ENCODE measurements at regions not wholly inside any gene's neighbourhood (a gene's known extent, or its start where the extent isn't known, plus 50 kb on each side); places are given as distances from the start of the nearest gene placed in this dataset.

GRCh38 chr3:73680391-73681095 is 55.8 kb upstream of the PDZRN3 start:
- TF ChIP-seq CTCF (IDR thresholded peaks at IDR 0.05; ENCODE audit: control extremely low read depth, extremely low read depth, low read depth, missing control alignments): no peak
- DNase-seq (ENCODE audit: extremely low spot score): no peak
- CTCF ChIA-PET: interaction anchor here (1.6 kb wide), 1 partner anchor 9 kb away, joined by 5 read pairs; no protein-coding TSS in a partner anchor
- POLR2A ChIA-PET: no interaction called here

DNA sequence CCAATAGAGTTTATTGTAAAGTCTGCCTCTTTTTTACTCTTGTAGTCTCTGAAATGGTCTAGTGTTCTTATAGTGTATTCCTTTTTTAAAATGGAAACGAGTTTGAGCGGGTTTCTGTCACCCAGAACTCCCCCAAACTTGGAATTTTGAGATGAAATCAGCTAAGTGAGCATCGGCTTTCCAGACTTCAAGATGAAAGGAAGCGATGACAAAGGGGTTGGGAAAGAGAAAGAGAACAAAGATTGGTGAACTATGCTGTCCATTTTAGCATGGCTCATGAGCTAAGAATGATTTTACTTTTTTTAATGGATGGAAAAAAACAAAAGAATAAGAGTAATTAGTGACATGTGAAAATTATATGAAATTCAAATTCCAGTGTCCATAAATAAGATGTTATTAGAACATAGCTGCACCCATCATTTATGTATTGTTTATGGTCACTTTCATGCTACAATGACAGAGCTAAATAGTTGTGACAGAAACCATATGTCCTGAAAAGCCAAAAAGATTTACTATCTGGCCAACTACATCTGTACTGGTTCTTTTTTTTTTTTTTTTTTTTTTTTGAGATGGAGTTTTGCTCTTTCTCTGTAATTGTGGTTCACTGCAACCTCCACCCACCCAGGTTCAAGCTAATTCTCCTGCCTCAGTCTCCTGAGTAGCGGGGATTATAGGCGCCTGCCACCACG is 52.7 kb upstream of the PDZRN3 start:
- DNase-seq (ENCODE audit: extremely low spot score): no peak
- ChIA-PET POLR2A (no interaction called here), CTCF (no interaction called here)
- no peak for TF ChIP-seq CTCF (IDR thresholded peaks at IDR 0.05; ENCODE audit: control extremely low read depth, extremely low read depth, low read depth, missing control alignments)

Data from GM10248 (cell line).